ENCODE measurements at regions not wholly inside any gene's neighbourhood (a gene's known extent, or its start where the extent isn't known, plus 50 kb on each side); places are given as distances from the start of the nearest gene placed in this dataset.
"Not testable (repeated sequence)": the region's sequence is repeated elsewhere in the genome, so short reads cannot be mapped to it uniquely, and the experiment has no call there.

DNA sequence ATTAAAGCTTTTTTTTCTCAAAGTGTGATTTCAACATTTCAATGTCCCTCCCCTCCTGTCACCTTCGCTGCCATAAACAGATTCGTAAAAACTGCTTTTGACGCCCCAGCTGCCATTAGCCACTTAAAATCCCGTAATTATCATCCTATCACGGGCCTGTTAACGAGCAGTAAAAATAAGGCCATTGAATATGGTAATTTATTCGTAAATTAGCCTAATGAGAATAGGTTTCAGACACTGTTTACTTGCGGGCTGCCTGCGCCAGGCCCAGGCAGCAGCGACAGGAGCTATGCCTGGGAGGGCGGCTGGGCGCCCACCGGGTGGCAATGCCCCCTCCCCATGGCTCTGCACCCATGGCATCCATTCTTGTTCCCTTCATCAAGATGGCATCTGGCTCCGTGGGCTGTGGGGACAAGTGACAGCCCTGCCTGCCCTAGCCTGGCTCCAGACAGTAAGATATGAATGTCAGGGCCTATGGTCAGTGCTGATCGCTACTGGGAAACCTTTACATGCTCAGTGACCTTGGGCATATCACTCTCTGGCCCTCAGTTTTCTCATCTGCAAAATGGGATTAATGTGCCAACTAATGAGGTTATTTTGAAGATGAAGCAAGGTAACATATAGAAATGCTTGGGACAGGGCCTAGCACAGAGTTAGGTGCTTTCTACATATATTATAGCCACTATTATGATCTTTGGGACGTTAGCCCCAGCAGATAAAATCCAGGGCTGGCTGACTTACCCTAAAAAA, 500.8 kb downstream of the MN1 start:
- no peak for DNase-seq

GRCh38 chr22:27302501-27302900, 499.1 kb downstream of the MN1 start:
- DNase-seq, result no peak

DNA sequence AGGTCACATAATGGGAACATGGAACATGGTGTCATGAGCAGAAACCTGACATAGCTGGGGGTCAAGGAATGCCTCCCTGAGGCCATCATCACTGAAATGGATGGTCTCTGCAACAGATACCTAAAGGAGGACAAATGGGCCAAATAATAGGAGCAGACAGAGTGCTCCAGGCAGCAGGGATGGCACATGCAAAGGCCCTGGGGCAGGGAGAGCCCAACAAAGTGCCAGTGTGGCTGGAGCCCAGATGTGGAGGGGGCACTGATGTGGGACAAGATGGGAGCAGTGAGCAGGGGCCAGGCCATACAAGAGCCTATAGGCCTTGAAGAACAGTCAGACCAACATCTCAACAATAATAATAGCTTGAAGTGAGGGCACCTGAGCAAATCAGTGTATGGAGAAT, 497.8 kb downstream of the MN1 start:
- no peak for DNase-seq

- no peak for DNase-seq
Measured at GRCh38 chr22:27306771-27307170, 494.8 kb downstream of the MN1 start.

- DNase-seq, result no peak
Measured at GRCh38 chr22:27307545-27308247, 493.9 kb downstream of the MN1 start.

- DNase-seq, result no peak
Measured at GRCh38 chr22:27308513-27308912, 493.0 kb downstream of the MN1 start.

DNA sequence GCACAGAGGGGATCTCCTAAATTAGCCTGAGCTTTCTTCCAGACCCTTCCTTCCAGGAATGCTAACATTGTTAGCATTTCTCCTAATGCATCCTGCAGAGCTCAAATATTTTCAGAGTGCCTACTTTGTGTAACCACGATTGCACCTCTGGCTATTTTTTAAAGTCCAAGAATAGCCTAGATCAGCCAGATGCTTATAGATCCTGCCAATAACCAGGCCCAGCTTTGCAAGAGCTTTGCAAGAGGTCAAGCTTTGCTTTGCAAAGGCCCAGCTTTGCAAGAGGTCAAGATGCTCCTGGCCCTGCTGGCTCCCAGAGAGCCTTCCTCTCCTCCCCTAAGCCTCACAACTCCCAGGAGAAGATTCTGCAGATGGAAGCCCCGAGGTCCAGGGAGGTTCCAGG, 491.9 kb downstream of the MN1 start:
- no peak for DNase-seq

DNA sequence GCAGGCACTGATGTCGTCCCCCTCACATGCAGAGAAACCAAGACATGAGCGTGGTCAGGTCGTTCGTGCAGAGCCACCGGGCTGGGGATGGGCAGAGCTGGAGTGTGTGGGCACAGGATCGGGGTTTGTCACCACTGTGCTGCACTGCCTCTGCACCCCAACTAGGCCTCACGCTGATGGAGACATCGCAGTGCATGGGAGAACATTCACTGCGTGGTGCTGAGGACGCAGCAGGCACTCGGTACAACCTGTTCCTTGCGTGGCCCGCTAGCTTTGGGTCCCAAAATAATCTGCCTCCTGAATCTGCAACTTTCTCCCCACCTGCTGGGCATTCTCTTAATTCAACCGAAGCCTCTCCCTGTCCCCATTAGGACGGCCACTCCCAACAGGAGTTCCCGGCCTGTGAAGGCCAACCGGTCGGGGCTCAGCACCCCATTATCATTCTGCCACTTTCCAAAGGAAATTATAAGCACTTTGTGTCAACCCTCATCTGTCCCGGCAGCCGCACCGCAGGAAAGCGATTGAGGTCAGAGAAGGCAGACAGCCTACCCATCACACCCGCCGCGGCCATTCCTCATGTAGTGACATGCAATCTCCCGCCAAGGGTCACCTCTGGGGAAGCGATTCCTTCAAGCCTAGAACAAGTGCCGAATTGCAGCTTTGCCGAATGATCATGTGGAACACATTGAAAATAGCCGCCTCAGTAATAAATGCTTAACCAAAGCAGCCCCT, 490.4 kb downstream of the MN1 start:
- no peak for DNase-seq

DNA sequence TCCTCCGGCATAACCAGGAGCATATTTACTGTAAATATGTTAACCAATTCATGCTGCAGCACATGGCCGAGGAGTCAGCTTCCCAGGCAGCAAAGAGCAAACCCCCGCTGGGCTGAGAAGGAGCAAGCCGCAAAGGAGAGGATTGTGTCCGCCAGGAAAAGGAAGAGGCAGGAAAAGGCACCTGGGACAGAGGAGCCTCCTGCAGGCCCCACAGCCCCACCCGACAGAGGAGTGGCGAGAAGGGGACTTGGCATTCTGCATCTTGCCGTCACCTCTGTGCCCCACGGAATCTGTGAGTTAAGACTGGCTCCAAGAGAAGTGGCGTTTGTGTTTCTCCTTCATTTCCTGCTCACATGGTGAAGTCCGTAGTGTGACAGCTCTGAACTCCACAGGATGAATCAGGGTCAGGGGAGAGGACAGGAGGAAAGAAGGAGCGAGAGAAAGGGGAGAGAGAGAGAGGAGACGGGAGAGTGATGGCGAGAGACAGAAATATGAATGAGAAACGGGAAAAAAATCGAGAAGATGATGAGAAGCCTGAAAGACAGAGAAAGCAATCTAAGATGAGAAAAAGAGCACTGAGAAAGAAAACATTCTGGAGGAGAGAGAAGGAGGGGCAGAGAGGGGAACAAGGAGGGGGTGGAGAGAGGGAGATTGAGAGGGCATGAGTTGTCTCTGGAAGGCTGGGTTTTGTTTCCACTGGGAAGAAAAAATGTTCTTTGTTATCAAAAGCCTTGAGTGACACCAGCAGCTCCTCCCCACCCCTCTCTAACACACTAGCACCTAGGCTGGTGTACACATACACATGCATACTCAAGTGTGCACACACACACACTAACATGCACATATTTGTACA, 489.6 kb downstream of the MN1 start:
- DNase-seq, result no peak

DNA sequence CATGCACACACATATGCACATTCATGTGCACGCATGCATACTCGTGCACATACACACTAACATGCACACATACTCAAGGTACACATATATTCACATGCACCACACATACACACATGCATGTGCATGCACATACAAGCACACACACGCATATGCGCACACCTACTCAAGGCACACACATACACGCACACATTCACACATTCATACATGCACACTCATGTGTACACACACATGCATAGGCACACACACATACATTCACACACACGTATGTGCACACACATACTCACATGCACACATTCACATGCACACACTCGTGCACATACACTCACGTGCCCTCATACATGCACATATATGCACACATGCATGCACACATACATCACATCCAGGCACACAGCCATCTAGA, 489.0 kb downstream of the MN1 start:
- DNase-seq, result no peak

DNA sequence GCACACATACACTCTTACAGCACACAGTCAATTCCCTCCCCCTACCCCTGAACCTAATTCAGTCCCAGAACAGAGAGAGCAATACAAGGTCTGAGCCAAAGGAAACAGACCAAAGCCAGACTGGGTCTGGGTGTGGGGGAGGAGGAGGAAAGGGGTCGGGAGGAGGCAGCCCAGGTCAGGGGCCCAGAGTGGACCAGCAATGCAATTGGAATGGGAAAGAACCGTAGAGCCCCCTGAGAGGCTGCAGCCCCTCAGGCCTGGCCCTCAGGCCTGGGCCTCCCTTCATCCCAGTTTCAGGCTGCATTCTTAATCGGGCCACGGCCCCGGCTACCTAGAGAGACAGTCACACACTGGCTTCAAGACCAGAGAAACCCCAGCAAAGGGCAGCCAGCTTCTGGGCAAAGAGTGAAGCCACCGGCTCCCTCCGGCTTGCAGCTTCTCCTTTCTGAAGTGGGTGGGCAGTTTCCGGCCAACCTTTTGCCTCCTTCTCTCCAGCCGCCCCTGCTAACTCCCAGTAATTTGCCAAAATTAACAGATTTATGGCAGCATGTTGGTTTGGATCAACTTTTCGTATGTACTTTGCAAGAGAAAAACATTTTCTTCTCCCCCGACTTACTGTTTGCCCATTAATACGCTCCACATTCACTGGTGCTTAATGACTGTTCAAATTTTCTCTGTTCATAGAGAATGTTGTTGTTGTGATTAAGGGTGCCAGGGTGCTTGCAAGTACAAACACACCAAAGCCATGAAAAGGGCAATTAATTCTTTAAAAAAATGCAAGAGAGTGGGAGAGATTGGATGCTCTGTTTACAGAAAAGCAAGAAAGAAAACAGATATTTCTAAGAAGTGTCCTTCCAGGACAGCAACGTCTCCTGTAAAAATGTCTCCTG, 488.3 kb downstream of the MN1 start:
- no peak for DNase-seq

- DNase-seq, result no peak
Measured at GRCh38 chr22:27314276-27314807, 487.2 kb downstream of the MN1 start.

DNA sequence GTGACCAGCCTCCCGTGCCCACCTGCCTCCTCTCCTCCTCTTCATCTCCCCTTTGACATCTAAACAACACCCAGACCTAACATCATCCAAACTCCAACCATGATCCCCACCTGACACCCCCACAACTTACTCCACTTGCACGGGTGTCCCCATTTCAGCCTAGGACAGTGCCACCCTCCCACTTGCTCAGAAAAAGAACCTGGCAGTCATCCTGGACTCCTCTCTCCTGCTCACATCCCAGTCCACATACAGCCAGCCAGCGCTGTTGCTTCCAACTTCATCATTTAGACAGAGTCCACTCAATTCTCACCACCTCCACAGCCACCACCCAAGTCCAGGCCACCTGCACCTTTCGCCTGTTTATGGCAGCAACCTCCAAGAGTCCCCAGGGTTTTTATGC, 485.7 kb downstream of the MN1 start:
- DNase-seq, result no peak

DNA sequence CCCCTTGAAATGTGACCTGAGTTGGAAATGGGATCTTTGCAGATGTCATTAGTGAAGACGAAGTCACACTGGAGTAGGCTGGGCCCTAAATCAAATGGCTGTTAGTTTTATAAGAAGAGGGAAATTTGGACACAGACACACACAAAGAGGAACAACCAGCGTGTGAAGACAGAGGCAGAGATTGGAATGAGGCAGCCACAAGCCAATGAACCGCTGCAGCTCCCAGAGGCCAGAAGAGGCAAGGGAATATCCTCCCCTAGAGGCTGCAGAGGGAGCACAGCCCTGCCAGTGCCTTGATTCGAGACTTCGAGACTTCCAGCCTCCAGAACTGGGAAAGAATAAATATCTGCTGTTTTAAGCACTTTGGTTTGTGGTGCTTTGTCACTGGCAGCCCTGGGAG, 484.5 kb downstream of the MN1 start:
- no peak for DNase-seq

DNA sequence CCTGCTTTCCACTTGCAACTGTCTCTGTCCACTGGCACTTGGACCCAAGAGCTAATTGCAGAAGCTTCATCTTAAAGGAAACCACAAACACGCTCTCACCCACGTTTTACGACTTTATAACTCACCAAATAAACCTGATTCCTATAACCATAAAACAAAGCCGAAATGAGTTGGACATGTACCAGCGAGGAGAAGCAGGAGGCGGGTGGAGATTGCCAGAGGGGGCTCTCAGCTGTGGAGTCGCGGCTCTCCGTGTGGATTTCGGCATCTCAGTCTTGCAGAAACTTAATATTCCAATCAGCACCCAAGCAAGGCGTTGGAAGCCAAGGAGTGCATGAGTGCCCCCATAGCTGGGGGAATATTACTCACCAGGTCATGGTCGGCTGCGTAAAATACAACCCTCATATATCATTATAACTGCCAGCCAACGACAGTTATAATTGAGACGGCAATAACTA, 483.6 kb downstream of the MN1 start:
- no peak for DNase-seq

- no peak for DNase-seq
Measured at GRCh38 chr22:27318516-27318915, 483.0 kb downstream of the MN1 start.

DNA sequence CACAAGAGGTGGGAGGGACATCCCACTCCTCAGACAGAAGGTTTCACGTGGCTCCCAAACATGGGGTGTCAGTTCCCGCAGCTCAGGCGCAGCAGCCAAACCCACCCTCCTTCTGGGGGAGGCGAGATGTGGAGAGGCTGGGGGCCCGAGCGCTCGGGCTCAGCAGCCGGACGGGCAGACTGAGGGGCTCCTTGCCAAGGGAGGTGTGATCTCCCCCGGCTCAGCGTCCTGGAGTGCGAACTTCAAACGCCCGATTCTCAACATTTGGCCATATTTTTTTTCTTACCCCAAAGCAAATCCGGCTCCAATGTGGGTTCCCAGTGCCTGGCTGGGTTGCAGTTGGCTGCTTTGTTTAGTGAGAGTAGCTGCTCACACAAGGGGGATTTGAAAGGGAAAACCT, 477.9 kb downstream of the MN1 start:
- no peak for DNase-seq

GRCh38 chr22:27324908-27325307, 476.6 kb downstream of the MN1 start:
- DNase-seq, result not testable (repeated sequence)

DNA sequence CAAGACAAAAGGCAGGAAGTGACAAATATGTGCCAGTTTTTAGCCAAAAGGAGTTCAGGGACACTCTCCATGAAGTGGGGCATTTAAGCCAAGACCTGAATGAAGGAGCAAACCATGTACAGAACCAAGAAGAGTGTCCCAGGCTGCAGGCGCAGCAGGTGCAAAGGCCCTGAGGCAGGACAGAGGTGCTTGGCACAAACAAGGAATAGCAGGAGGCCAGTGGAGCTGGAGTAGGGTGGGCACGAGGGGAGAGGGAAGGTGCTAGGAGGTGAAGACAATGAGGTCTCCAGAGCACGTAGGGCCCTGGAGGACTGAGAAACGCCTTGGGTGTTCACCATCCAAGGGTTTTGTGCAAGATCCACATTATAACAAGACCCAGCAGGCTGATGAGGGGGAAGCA, 474.1 kb downstream of the MN1 start:
- no peak for DNase-seq

- no peak for DNase-seq
Measured at GRCh38 chr22:27327981-27328721, 473.4 kb downstream of the MN1 start.
